GM19438 (cell line): ENCODE measurements at regions not wholly inside any gene's neighbourhood (a gene's known extent, or its start where the extent isn't known, plus 50 kb on each side); places are given as distances from the start of the nearest gene placed in this dataset.

Experiments used
- ATAC-seq: cut with Tn5 transposase; IDR thresholded peaks from one replicate; pipeline ENCODE4 v1.9.1; 2021; ENCODE audit warnings: low read depth; ENCODE audit not compliant: unreplicated experiment

GRCh38 chr13:34277936-34278335 is 460.0 kb downstream of the RFC3 start:
- no peak for ATAC-seq

GRCh38 chr13:34278780-34279179 is 460.8 kb downstream of the RFC3 start:
- ATAC-seq: no peak

GRCh38 chr13:34290661-34291060 is 472.7 kb downstream of the RFC3 start:
- no peak for ATAC-seq

- ATAC-seq: no peak
These were observed 476.7 kb downstream of the RFC3 start for GRCh38 chr13:34294483-34295129.

- ATAC-seq: no peak
These were observed 482.6 kb downstream of the RFC3 start for GRCh38 chr13:34300559-34300958.

- ATAC-seq: no peak
These were observed 484.6 kb downstream of the RFC3 start for GRCh38 chr13:34302596-34302995.

GRCh38 chr13:34303346-34303745 is 485.4 kb downstream of the RFC3 start:
- ATAC-seq: no peak

GRCh38 chr13:34307607-34308006 is 489.7 kb downstream of the RFC3 start:
- no peak for ATAC-seq

GRCh38 chr13:34308725-34309124 is 490.8 kb downstream of the RFC3 start:
- no peak for ATAC-seq

GRCh38 chr13:34310539-34310938 is 492.6 kb downstream of the RFC3 start:
- no peak for ATAC-seq

- no peak for ATAC-seq
These were observed 493.3 kb downstream of the RFC3 start for GRCh38 chr13:34311251-34311650.

GRCh38 chr13:34312578-34312977 is 494.6 kb downstream of the RFC3 start:
- ATAC-seq: no peak

- ATAC-seq: no peak
These were observed 502.1 kb downstream of the RFC3 start for GRCh38 chr13:34320084-34320483.

GRCh38 chr13:34322014-34322742 is 504.2 kb downstream of the RFC3 start:
- no peak for ATAC-seq

- no peak for ATAC-seq
These were observed 504.8 kb downstream of the RFC3 start for GRCh38 chr13:34322743-34323074.

- no peak for ATAC-seq
These were observed 517.4 kb downstream of the RFC3 start for GRCh38 chr13:34335014-34336007.

- no peak for ATAC-seq
These were observed 520.2 kb downstream of the RFC3 start for GRCh38 chr13:34338102-34338501.

GRCh38 chr13:34340534-34340933 is 522.6 kb downstream of the RFC3 start:
- ATAC-seq: no peak

- no peak for ATAC-seq
These were observed 525.5 kb downstream of the RFC3 start for GRCh38 chr13:34343413-34343940.

- ATAC-seq: no peak
These were observed 526.9 kb downstream of the RFC3 start for GRCh38 chr13:34344816-34345215.
